Right lobe of liver (tissue), 4 donors: ENCODE measurements at regions not wholly inside any gene's neighbourhood (a gene's known extent, or its start where the extent isn't known, plus 50 kb on each side); places are given as distances from the start of the nearest gene placed in this dataset.

Experiments used
- CTCF ChIP-seq, 4 donors: fragments of 200-600 bp in 3 of 4; fragments of 450-650 bp in 1 of 4; IDR thresholded peaks; one replicate each; pipeline versions ENCODE4 v1.5.1 to v1.8.0; 2016 to 2022; ENCODE audit warnings: antibody characterized with exemption in 4 of 4, mild to moderate bottlenecking in 2 of 4
- POLR2A ChIP-seq: fragments of 450-650 bp; IDR thresholded peaks from one replicate; pipeline ENCODE4 v1.6.1; 2017; ENCODE audit warnings: antibody characterized with exemption, mild to moderate bottlenecking
- donor health status: DM: no; HTN: no; CAD: no.
- donor health status: DM: no; HTN: no; CAD: no.
- donor health status: DM: no; HTN: yes; CAD: no.

GRCh38 chr2:7444626-7445025 lies 527.4 kb downstream of the RNF144A start:
- TF ChIP-seq CTCF (IDR thresholded peaks at IDR 0.05) (no peak), POLR2A (no peak)
